HEK293T (cell line): ENCODE measurements at regions not wholly inside any gene's neighbourhood (a gene's known extent, or its start where the extent isn't known, plus 50 kb on each side); places are given as distances from the start of the nearest gene placed in this dataset.
"Not testable (repeated sequence)": the region's sequence is repeated elsewhere in the genome, so short reads cannot be mapped to it uniquely, and the experiment has no call there.

Experiments
- CTCF ChIA-PET: fragments of 350-600 bp; formaldehyde crosslinking; extraction: SDS; loops from one replicate; lab custom pipeline; 2021; ENCODE audit warnings: antibody characterized with exemption, inconsistent platforms; lab: Yijun Ruan, JAX
- POLR2A ChIA-PET: fragments of 350-600 bp; formaldehyde crosslinking; extraction: SDS; loops from one replicate; lab custom pipeline; 2020; ENCODE audit warnings: antibody characterized with exemption, inconsistent platforms; lab: Yijun Ruan, JAX
- DNase-seq: peaks from one replicate; pipeline ENCODE4 v3.0.0; 2012; ENCODE audit warnings: mixed read lengths; ENCODE audit errors: extremely low spot score
- ARNT ChIP-seq: fragments of 450-650 bp; IDR thresholded peaks from 2 replicates; pipeline ENCODE4 v1.6.1; 2017; ENCODE audit warnings: mild to moderate bottlenecking
- BHLHE40 ChIP-seq: fragments of 450-650 bp; IDR thresholded peaks from 2 replicates; pipeline ENCODE4 v1.6.1; 2016; ENCODE audit warnings: mild to moderate bottlenecking, moderate library complexity, borderline replicate concordance
- CTBP1 ChIP-seq: fragments of 450-650 bp; IDR thresholded peaks from 2 replicates; pipeline ENCODE4 v1.6.1; 2016; ENCODE audit warnings: borderline replicate concordance
- ELF4 ChIP-seq: fragments of 450-650 bp; IDR thresholded peaks from 2 replicates; pipeline ENCODE4 v1.6.1; 2017; ENCODE audit warnings: antibody characterized with exemption
- FOXA1 ChIP-seq: fragments of 450-650 bp; IDR thresholded peaks from 2 replicates; pipeline ENCODE4 v1.6.1; 2016; ENCODE audit warnings: mild to moderate bottlenecking
- FOXK2 ChIP-seq: fragments of 450-650 bp; IDR thresholded peaks from 2 replicates; pipeline ENCODE4 v1.6.1; 2016; ENCODE audit warnings: mild to moderate bottlenecking
- FOXM1 ChIP-seq: fragments of 450-650 bp; IDR thresholded peaks from 2 replicates; pipeline ENCODE4 v1.6.1; 2017; ENCODE audit warnings: mild to moderate bottlenecking, borderline replicate concordance
- HDGF ChIP-seq: fragments of 450-650 bp; IDR thresholded peaks from 2 replicates; pipeline ENCODE4 v1.6.1; 2017; ENCODE audit warnings: antibody characterized with exemption, borderline replicate concordance
- L3MBTL2 ChIP-seq: fragments of 450-650 bp; conservative IDR thresholded peaks from 2 replicates; pipeline ENCODE4 v1.6.1; 2016; ENCODE audit warnings: mild to moderate bottlenecking
- LEF1 ChIP-seq: fragments of 450-650 bp; IDR thresholded peaks from 2 replicates; pipeline ENCODE4 v1.6.1; 2017; ENCODE audit warnings: mild to moderate bottlenecking, borderline replicate concordance
- NFRKB ChIP-seq: fragments of 450-650 bp; IDR thresholded peaks from 2 replicates; pipeline ENCODE4 v1.6.1; 2016; ENCODE audit warnings: mild to moderate bottlenecking, moderate library complexity
- SP1 ChIP-seq: fragments of 450-650 bp; IDR thresholded peaks from 2 replicates; pipeline ENCODE4 v1.6.1; 2017
- SUZ12 ChIP-seq: fragments of 450-650 bp; IDR thresholded peaks from 2 replicates; pipeline ENCODE4 v1.6.1; 2016; ENCODE audit warnings: mild to moderate bottlenecking
- TARDBP ChIP-seq: fragments of 450-650 bp; IDR thresholded peaks from 2 replicates; pipeline ENCODE4 v1.6.1; 2016
- ZNF384 ChIP-seq: fragments of 450-650 bp; IDR thresholded peaks from 2 replicates; pipeline ENCODE4 v1.6.1; 2016
- TF ChIP-seq, protein P1 (sequence below): fragments of 450-650 bp; IDR thresholded peaks from 2 replicates; pipeline ENCODE4 v1.6.1; 2016

DNA sequence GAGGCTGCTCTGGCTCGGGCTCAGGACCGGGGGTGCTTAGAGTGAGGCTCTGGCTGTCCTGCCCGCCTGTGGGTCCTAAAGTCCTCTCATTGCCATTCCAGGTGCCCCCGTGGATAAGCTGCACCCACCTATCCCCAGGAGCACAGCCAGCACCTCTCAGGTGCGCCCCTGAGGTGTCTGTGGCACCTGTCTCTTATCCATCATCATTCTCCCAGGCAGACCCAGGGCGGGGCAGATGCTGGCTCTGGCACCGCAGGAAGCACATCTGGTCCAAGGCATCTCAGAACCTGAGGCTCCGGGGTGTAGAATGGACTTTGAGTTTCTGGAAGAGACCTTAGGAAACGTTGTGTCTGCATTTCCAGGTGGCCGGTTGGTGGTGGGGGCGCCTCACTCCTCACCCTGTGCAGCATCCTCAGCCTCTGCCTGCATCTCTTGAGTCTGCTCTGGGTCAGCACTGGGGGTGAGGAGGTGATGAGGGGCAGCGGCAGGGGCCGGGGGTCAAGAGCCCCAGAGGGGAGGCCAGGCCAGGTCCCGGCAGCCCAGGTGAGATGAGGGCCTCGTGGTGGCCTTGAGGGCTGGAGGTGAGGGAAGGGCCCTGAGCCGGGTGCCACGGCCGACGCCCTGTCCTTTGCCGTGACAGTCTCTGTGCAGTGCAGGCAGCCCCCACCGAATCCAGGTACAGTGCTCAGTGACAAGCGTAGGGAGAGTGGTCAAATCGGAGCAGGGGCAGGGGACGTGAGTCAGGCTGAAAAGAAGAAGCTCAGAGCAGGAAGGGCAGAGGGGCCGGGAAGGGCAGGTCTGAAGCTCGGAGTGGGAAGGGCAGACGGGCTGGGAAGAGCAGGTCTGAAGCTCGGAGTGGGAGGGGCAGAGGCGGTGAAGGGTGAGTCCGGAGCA lies 173.5 kb downstream of the NPIPB11 start:
- POLR2A ChIA-PET: no interaction called here
- TF ChIP-seq ZNF384 (no peak), HDGF (no peak), SUZ12 (no peak), NFRKB (no peak), CTBP1 (no peak)
- CTCF ChIA-PET: no interaction called here
- no peak for DNase-seq

DNA sequence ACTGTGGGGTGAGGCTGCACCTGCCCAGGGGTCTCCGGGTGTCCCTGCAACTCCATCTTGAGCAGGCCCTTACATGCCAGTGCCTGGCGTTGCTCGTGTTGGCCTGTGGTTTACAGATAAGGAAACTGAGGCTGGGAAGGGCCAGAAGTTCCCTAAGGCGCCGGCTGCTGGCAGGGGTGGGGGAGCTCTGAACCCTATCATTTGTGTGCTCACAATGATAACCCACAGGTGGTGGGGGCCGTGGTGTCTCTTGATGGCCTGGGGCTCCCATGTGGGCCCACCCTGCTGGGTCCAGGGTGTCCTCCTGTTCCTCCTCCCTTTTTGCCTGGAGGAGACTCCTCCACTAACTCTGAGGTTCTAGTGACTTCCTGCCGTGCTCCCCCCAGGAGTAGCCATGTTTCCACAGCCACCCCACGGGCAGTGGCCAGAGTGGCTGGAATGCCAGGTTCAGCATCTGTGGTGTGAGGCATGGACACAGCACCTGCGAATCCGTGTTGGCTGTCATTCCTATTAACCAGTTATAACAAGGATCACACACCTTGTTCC lies 174.3 kb downstream of the NPIPB11 start:
- CTCF ChIA-PET, DNase-seq, POLR2A ChIA-PET: not testable (repeated sequence)

DNA sequence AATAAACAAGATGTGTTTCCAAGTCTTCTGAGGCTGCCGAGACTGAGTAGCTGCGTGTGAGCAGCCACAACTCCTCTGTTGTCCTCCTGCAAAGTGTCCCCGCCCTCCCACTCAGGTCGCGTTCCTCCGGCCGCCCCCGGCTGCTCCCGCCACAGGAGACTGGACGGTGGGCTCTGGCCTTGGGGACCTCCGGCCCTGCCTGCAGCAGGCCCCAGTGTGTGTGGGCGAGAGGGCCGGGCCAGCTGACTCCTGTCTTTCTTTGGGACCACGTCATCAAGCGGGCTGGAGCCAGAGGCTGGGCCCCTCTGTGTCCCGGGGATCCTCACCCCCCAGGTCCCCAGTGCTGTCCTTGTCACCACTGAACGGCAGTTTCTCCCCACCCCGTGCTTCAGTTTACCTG lies 175.3 kb downstream of the NPIPB11 start:
- ChIA-PET POLR2A (no interaction called here), CTCF (no interaction called here)
- DNase-seq: no peak
- TF ChIP-seq SP1 (no peak), FOXA1 (no peak), CTBP1 (no peak), ZNF384 (no peak), ELF4 (no peak), FOXM1 (no peak), TARDBP (no peak), FOXK2 (no peak), LEF1 (no peak), ARNT (no peak), HDGF (no peak), NFRKB (no peak), BHLHE40 (no peak), SUZ12 (no peak)
- TF ChIP-seq, protein P1, sequence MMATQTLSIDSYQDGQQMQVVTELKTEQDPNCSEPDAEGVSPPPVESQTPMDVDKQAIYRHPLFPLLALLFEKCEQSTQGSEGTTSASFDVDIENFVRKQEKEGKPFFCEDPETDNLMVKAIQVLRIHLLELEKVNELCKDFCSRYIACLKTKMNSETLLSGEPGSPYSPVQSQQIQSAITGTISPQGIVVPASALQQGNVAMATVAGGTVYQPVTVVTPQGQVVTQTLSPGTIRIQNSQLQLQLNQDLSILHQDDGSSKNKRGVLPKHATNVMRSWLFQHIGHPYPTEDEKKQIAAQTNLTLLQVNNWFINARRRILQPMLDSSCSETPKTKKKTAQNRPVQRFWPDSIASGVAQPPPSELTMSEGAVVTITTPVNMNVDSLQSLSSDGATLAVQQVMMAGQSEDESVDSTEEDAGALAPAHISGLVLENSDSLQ: no peak

DNA sequence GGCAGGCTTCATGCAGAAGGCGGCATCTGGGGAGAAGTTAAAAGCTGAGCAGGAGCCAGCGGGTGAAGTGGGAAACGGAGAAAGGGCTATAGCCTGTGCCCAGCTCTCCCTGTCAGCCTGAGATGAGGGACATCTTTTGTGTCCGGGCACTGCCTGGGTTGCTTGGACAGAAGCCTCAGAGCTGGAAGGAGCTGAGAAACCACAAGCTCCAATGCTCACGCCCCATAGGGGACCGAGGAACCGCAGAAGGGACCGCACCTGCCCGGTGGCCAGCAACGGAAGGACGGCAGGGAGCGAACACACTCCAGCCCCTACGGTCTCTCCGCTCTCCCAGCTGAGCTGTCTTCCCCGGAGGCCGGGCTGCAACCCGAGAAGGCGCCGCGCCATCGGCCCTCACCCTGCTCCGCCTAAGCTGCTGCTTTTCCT lies 175.8 kb downstream of the NPIPB11 start:
- ChIA-PET POLR2A (no interaction called here), CTCF (no interaction called here)
- TF ChIP-seq L3MBTL2: no peak
- TF ChIP-seq SP1: no peak
- TF ChIP-seq CTBP1: no peak
- TF ChIP-seq FOXM1: no peak
- no peak for TF ChIP-seq FOXA1
- no peak for TF ChIP-seq ELF4
- no peak for DNase-seq

DNA sequence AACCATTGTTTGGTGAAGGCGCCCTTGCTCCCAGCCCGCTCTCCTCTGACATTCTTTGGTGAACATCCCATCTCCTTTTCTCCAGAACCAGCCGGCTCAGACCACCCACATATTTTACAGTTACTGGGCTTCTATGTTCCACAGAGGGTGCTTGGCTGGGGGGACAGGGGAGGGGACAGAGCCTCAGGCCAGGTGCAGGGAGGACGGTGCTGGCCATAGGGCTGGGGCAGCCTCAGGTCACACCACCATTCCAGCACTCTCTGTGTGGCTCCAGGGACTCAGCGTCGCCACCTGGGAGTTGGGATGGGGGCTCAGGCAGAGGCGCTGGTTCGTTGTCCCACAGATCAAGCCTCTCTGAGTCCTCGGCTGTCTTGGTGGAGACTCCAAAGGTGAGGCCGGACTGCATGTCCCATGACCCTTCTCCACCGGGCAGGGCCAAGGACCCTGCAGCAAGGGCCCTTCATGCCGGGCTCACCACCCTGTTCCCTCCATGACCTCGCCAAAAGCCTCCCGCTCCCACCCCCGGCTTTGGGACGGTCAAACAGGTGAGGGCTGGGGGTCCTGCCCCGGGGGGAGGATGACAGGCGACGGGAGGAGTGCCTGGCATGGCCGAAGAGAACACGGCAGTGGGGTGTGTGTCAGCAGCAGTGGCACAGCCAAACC lies 176.4 kb downstream of the NPIPB11 start:
- POLR2A ChIA-PET, CTCF ChIA-PET, DNase-seq: not testable (repeated sequence)

DNA sequence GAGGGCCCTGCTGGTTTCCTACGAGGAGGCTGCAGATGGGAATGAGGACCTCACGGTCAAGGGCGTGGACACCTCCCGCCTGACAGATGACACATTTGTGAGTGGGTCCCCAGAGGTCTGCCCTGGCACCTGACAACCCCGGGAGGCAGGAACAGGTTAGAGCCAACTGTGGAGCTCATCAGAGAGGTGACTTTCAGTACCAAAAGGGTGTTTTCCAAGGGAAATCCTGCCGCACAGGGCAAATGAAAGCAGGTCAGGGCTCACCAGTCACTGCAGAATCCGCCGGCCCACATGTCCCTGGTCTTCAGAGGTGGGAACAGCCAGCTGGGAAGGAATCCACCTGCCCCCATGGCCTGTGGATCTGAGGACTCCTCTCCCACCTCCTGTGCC lies 176.9 kb downstream of the NPIPB11 start:
- CTCF ChIA-PET, DNase-seq, POLR2A ChIA-PET: not testable (repeated sequence)

DNA sequence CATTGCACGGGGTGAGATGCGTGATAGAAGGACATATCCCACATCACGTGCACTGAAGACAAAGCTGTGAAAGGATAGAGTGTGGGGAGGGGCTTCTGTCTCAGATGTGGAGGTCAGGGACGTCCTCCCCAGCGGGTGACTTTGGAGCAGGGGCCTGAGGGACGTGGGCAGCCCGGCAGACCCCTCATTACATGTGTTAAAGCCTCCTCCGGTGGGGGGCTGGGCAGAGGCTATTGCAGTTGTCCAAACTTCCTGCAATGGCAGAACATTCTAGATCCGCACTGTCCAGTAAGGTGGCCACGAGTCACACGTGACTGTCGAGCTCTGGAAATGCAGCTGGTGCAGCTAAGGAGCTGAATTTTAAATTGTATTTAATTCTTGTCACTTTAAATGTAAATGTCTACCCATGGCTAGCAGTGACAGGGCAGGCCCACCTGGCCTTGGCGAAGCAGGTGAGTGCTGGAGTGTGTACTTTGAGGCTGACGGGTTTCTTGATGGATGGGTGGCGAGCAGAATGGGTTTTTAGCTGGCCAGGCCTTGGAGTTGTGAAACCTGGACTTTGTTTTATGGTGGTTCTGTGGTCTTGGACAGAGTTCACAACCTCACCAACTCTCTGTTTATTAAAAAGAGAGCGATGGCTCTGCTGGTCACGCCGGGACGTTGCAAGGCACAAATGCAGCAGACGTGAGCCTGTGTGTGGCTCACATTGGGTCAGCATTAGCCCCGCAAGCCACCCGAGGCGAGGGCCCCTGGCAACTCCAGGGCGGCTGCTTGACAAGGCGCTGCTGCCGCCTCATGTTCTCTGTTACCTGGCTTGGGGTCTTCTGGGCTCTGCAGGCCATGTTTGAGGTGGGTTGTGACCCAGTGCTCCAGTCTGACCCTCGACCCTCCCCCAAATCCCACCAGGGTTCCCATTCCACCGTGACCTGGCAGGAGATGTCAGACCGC lies 177.6 kb downstream of the NPIPB11 start:
- POLR2A ChIA-PET, DNase-seq, CTCF ChIA-PET: not testable (repeated sequence)

DNA sequence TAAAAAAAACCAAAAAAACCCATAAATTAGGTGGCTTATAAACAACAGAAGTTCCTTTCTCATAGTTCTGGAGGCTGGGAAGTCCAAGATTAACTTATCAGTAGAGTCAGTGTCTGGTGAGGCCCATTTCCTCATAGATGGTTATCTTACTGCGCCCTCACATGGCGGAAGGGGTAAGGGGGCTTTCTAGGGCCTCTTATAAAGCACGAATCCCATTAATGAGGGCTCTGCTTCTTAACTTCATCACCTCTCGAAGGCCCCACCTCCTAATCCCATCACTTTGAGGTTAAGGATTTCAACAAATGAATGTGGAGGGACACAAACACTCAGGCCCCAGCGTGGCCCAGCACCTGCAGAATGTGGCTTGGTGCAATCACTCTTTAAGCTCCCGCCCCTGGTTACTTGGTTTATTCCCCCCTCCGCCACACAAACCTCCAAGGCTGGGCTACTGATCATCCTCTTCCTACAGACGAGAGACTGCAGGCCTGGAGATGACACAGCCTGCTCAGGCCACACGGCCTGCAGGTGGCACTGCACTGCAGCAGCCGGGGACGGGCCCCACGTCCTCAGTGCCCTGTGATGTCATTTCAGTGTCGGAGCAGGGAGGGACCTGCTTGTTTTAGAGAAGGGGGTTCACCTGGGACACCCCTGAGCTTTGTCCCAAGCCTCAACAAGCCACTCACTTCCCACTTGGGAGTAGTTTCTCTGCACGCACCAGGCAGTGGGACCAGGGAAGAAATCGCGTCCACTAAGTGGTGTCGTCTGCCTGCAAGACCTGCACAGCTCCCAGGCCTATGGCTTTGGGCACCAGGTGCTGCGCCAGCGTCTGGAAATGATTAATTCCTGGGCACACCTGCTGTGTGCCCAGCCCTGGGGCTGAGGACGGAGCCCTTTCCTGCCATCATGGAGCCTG lies 178.5 kb downstream of the NPIPB11 start:
- CTCF ChIA-PET, DNase-seq, POLR2A ChIA-PET: not testable (repeated sequence)
